SK-N-SH (cell line): ENCODE measurements at regions not wholly inside any gene's neighbourhood (a gene's known extent, or its start where the extent isn't known, plus 50 kb on each side); places are given as distances from the start of the nearest gene placed in this dataset.

Experiments used
- CTCF ChIA-PET: fragments of 300-600, 350-600 bp; formaldehyde crosslinking; extraction: SDS; loops from one replicate; lab custom pipeline; 2021; lab: Yijun Ruan, JAX
- POLR2A ChIA-PET: fragments of 350-600 bp; sonication (Branson Sonifier 250); formaldehyde crosslinking; extraction: SDS; loops from one replicate; lab custom pipeline; 2020; ENCODE audit warnings: antibody characterized with exemption, inconsistent platforms; lab: Yijun Ruan, JAX
- DNase-seq: peaks from one replicate; pipeline ENCODE4 v3.0.0; 2012
- H2AFZ ChIP-seq: fragments of 200-600 bp; sonication (generic); 2 replicates; pipeline ENCODE4 v1.8.1; 2016; ENCODE audit warnings: antibody characterized with exemption, mild to moderate bottlenecking, low read depth
- H3F3A ChIP-seq: fragments of 200-600 bp; sonication (generic); replicated peaks from 2 replicates; pipeline ENCODE3; 2016; ENCODE audit warnings: antibody characterized with exemption, mild to moderate bottlenecking; ENCODE audit not compliant: insufficient read depth
- H3K27ac ChIP-seq, 2 experiments: fragments of 200-500 bp in 1 of 2; fragments of 200-600 bp in 1 of 2; sonication (Bioruptor generic) in 1 of 2; sonication (generic), shearing (Covaris generic) in 1 of 2; 2 replicates each; pipeline versions ENCODE4 v1.5.1 to v1.6.1; 2014 to 2016; ENCODE audit warnings: low read depth in 2 of 2, inconsistent platforms in 1 of 2, low read length in 1 of 2, mild to moderate bottlenecking in 1 of 2, mixed read lengths in 1 of 2
- H3K27me3 ChIP-seq: fragments of 200-600 bp; sonication (generic), shearing (Covaris generic); 2 replicates; pipeline ENCODE4 v1.6.1; 2016; ENCODE audit warnings: mixed run types; ENCODE audit not compliant: insufficient read depth
- H3K36me3 ChIP-seq, 2 experiments: fragments of 200-500 bp in 1 of 2; fragments of 200-600 bp in 1 of 2; sonication (Bioruptor generic) in 1 of 2; sonication (generic) in 1 of 2; replicated peaks in 1 of 2; 2 replicates each; pipeline versions ENCODE3 to v1.5.1; 2014 to 2016; ENCODE audit warnings: low read length in 1 of 2, mild to moderate bottlenecking in 1 of 2; ENCODE audit not compliant: insufficient read depth in 2 of 2, control insufficient read depth in 1 of 2
- H3K4me1 ChIP-seq, 2 experiments: fragments of 200-500 bp in 1 of 2; fragments of 200-600 bp in 1 of 2; sonication (Bioruptor generic) in 1 of 2; sonication (generic), shearing (Covaris generic) in 1 of 2; 2 replicates each; pipeline versions ENCODE4 v1.5.1 to v1.6.1; 2014 to 2016; ENCODE audit warnings: low read depth in 1 of 2, low read length in 1 of 2, mixed run types in 1 of 2; ENCODE audit not compliant: insufficient read depth in 2 of 2, control insufficient read depth in 1 of 2
- H3K4me2 ChIP-seq: fragments of 200-600 bp; sonication (generic), shearing (Covaris generic); 2 replicates; pipeline ENCODE4 v1.6.1; 2017; ENCODE audit warnings: mixed run types
- H3K4me3 ChIP-seq, 2 experiments: fragments of 200-500 bp in 1 of 2; fragments of 200-600 bp in 1 of 2; sonication (Bioruptor generic) in 1 of 2; sonication (generic), shearing (Covaris generic) in 1 of 2; 2 replicates each; pipeline versions ENCODE4 v1.5.1 to v1.8.1; 2014 to 2016; ENCODE audit warnings: low read depth in 2 of 2, inconsistent platforms in 1 of 2, low read length in 1 of 2, mild to moderate bottlenecking in 1 of 2, mixed read lengths in 1 of 2, moderate library complexity in 1 of 2
- H3K79me2 ChIP-seq: fragments of 200-600 bp; sonication (generic); 2 replicates; pipeline ENCODE4 v1.8.1; 2017; ENCODE audit warnings: mild to moderate bottlenecking; ENCODE audit not compliant: insufficient read depth
- H3K9ac ChIP-seq: fragments of 200-600 bp; sonication (generic); 2 replicates; pipeline ENCODE4 v1.6.1; 2017; ENCODE audit warnings: mixed run types
- H3K9me2 ChIP-seq: fragments of 200-600 bp; sonication (generic); 2 replicates; pipeline ENCODE4 v1.6.1; 2017; ENCODE audit warnings: mixed run types
- H3K9me3 ChIP-seq: fragments of 200-600 bp; sonication (generic); 2 replicates; pipeline ENCODE4 v1.6.1; 2017; ENCODE audit warnings: mixed run types, mild to moderate bottlenecking, moderate library complexity
- H4K20me1 ChIP-seq: fragments of 200-600 bp; sonication (generic); 2 replicates; pipeline ENCODE4 v1.6.1; 2017; ENCODE audit warnings: mild to moderate bottlenecking, mixed run types; ENCODE audit not compliant: insufficient read depth
- EP300 ChIP-seq, 2 experiments: IDR thresholded peaks; 2 replicates each; pipeline versions ENCODE4 v1.4.0 to v1.6.1; 2012; ENCODE audit warnings: borderline replicate concordance in 1 of 2, low read depth in 1 of 2, low read length in 1 of 2
- FOSL2 ChIP-seq: IDR thresholded peaks from 2 replicates; pipeline ENCODE4 v1.4.0; 2012; ENCODE audit warnings: low read depth, mild to moderate bottlenecking, moderate library complexity, borderline replicate concordance
- GATA2 ChIP-seq: sonication (generic); formaldehyde crosslinking; IDR thresholded peaks from 2 replicates; pipeline ENCODE4 v1.5.0; 2020; ENCODE audit warnings: mild to moderate bottlenecking, missing genetic modification reagents
- NFIC ChIP-seq: IDR thresholded peaks from 2 replicates; pipeline ENCODE4 v1.4.0; 2012; ENCODE audit warnings: borderline replicate concordance
- RAD21 ChIP-seq: IDR thresholded peaks from 2 replicates; pipeline ENCODE4 v1.6.1; 2012; ENCODE audit warnings: mild to moderate bottlenecking, low read length
- RFX5 ChIP-seq: IDR thresholded peaks from 2 replicates; pipeline ENCODE4 v1.6.1; 2012; ENCODE audit warnings: mild to moderate bottlenecking, improper control_type of control experiment, low read length
- SIN3A ChIP-seq: IDR thresholded peaks from 2 replicates; pipeline ENCODE4 v1.6.1; 2012; ENCODE audit warnings: low read depth, mild to moderate bottlenecking, low read length, moderate library complexity, borderline replicate concordance
- TAF1 ChIP-seq: IDR thresholded peaks from 2 replicates; pipeline ENCODE4 v1.6.1; 2012; ENCODE audit warnings: low read depth, mild to moderate bottlenecking, low read length, moderate library complexity, borderline replicate concordance
- TEAD4 ChIP-seq: IDR thresholded peaks from 2 replicates; pipeline ENCODE4 v1.4.0; 2012; ENCODE audit warnings: mild to moderate bottlenecking, borderline replicate concordance; ENCODE audit not compliant: insufficient read depth
- YY1 ChIP-seq: IDR thresholded peaks from 2 replicates; pipeline ENCODE4 v1.4.0; 2012; ENCODE audit warnings: low read depth, mild to moderate bottlenecking
- WGBS: methylation state at CpG from one replicate; pipeline ENCODE4 v1.1.6; 2017; ENCODE audit warnings: low lambda C conversion rate; 5-methylcytosine and 5-hydroxymethylcytosine counted together
- TF ChIP-seq, protein P1 (sequence below): fragments of 150-350 bp; IDR thresholded peaks from 2 replicates; pipeline ENCODE4 v1.6.1; 2016; ENCODE audit warnings: mild to moderate bottlenecking, low read depth, low read length
- TF ChIP-seq, protein P2 (sequence below): IDR thresholded peaks from 2 replicates; pipeline ENCODE4 v1.4.0; 2012; ENCODE audit warnings: low read depth, borderline replicate concordance
- TF ChIP-seq, protein P3 (sequence below): fragments of 150-350 bp; IDR thresholded peaks from 2 replicates; pipeline ENCODE4 v1.6.1; 2017; ENCODE audit warnings: antibody characterized with exemption, low read length, low read depth, borderline replicate concordance

DNA sequence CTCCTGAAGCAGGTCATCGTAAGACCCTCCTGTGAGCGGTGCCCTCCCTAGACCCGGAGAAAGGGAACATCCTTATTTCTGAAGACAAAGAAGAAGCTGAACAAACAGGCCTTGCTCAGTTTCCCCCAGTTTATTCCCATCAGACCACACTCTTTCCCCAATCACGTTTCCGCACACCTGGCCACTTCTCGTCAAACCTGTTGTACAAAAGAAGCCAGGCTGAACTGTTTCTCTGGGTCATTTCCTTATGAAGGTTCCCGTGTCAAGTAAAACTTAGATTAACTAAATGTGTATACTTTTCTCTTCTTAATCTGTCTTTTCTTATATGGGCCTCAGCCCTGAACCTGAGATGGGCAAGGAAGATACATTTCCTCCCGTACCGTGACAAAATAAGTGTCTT lies 111.6 kb upstream of the ENPP6 start:
- Histone ChIP-seq H3F3A (no peaks in the 10 kb centered on the region), H3K9me3 (no peaks in the 10 kb centered on the region), H3K4me3 (no peak overlapping the region), H3K36me3 (no peaks in the 10 kb centered on the region), H3K4me2 (no peak overlapping the region), H3K9ac (no peak overlapping the region), H2AFZ (no peak overlapping the region), H4K20me1 (no peaks in the 10 kb centered on the region)
- CTCF ChIA-PET, result interaction anchor here (0.6 kb wide), 1 partner anchor 177 kb away, joined by 3 read pairs; no protein-coding TSS in a partner anchor
- TF ChIP-seq NFIC (no peak), GATA2 (CRISPR knock-in tag) (no peak), RFX5 (no peak), YY1 (no peak), TEAD4 (no peak), EP300 (IDR thresholded peaks at IDR 0.05; ENCODE audit: borderline replicate concordance in 1 of 2, low read depth in 1 of 2, low read length in 1 of 2) (no peak), FOSL2 (no peak)
- TF ChIP-seq, protein P1, sequence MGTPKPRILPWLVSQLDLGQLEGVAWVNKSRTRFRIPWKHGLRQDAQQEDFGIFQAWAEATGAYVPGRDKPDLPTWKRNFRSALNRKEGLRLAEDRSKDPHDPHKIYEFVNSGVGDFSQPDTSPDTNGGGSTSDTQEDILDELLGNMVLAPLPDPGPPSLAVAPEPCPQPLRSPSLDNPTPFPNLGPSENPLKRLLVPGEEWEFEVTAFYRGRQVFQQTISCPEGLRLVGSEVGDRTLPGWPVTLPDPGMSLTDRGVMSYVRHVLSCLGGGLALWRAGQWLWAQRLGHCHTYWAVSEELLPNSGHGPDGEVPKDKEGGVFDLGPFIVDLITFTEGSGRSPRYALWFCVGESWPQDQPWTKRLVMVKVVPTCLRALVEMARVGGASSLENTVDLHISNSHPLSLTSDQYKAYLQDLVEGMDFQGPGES, result no peak
- TF ChIP-seq, protein P2, sequence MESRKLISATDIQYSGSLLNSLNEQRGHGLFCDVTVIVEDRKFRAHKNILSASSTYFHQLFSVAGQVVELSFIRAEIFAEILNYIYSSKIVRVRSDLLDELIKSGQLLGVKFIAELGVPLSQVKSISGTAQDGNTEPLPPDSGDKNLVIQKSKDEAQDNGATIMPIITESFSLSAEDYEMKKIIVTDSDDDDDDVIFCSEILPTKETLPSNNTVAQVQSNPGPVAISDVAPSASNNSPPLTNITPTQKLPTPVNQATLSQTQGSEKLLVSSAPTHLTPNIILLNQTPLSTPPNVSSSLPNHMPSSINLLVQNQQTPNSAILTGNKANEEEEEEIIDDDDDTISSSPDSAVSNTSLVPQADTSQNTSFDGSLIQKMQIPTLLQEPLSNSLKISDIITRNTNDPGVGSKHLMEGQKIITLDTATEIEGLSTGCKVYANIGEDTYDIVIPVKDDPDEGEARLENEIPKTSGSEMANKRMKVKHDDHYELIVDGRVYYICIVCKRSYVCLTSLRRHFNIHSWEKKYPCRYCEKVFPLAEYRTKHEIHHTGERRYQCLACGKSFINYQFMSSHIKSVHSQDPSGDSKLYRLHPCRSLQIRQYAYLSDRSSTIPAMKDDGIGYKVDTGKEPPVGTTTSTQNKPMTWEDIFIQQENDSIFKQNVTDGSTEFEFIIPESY, result no peak
- TF ChIP-seq, all 33 proteins: peak for 0
- Histone ChIP-seq H3K27me3 (no peaks in the 10 kb centered on the region), H3K79me2 (no peaks in the 10 kb centered on the region), H3K4me1 (no peaks in the 10 kb centered on the region), H3K27ac (no peak overlapping the region), H3K9me2 (no peaks in the 10 kb centered on the region)
- DNase-seq, result no peak
- POLR2A ChIA-PET, result no interaction called here
- WGBS, result 90% methylated on average over 7 of the region's 9 CpGs

DNA sequence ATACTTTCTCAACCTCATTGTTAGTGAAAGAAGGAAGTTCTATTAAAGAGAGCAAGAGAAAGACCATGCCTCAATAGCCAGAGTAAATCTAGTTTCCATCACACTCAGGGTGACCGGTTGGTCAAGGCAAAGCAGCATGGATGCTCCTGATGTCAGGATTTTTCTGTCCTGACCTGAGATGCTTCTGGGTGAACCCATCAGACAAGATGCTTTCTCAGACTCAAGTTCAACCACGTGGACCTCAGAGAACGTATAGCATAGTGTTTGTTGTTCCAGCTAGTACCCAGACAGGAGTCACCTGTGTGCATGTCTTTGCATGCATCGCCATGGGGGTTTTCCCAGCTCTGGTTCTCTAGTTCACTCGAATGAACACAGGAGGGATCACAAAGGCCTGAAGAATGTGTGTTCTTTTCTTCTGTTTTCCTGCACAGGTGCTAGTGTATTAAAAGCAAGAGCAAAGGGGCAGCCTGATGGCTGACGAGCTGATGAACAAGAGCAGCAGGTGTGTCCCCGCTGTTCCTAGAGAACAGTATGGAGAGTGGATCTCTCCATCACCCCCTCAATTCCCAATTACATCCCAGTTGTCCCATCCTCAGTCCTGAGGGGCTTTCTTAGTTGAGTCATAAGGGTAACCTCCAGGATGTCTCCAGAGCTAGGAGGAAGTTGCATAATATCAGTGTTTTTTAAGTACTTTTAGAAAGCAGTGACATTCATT lies 110.5 kb upstream of the ENPP6 start:
- H3K36me3 ChIP-seq, result no peaks in the 10 kb centered on the region
- H3F3A ChIP-seq, result no peaks in the 10 kb centered on the region
- no peaks in the 10 kb centered on the region for H4K20me1 ChIP-seq
- ChIA-PET POLR2A (no interaction called here), CTCF (interaction anchor here (1.1 kb wide), 1 partner anchor 14 kb away, joined by 3 read pairs; no protein-coding TSS in a partner anchor)
- WGBS, result 63% methylated on average over 7 of the region's 7 CpGs
- H3K9me2 ChIP-seq, result no peaks in the 10 kb centered on the region
- DNase-seq, result no peak
- H2AFZ ChIP-seq, result no peak overlapping the region
- H3K9ac ChIP-seq, result no peak overlapping the region
- no peaks in the 10 kb centered on the region for H3K27me3 ChIP-seq
- H3K27ac ChIP-seq, result no peak overlapping the region
- H3K79me2 ChIP-seq, result no peaks in the 10 kb centered on the region
- TF ChIP-seq RAD21 (no peak), NFIC (no peak), SIN3A (no peak), TAF1 (no peak)
- TF ChIP-seq, protein P3, sequence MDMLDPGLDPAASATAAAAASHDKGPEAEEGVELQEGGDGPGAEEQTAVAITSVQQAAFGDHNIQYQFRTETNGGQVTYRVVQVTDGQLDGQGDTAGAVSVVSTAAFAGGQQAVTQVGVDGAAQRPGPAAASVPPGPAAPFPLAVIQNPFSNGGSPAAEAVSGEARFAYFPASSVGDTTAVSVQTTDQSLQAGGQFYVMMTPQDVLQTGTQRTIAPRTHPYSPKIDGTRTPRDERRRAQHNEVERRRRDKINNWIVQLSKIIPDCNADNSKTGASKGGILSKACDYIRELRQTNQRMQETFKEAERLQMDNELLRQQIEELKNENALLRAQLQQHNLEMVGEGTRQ, result no peak
- H3K4me2 ChIP-seq, result no peak overlapping the region
- H3K4me3 ChIP-seq, result no peak overlapping the region
- no peaks in the 10 kb centered on the region for H3K4me1 ChIP-seq
- no peaks in the 10 kb centered on the region for H3K9me3 ChIP-seq
